ENCODE measurements at regions not wholly inside any gene's neighbourhood (a gene's known extent, or its start where the extent isn't known, plus 50 kb on each side); places are given as distances from the start of the nearest gene placed in this dataset.

GRCh38 chr3:159619341-159619885 lies 369.2 kb upstream of the IL12A start:
- Histone ChIP-seq H3K36me3 (ENCODE audit: insufficient read depth, low read length) (no peaks in the 10 kb centered on the region), H3K27me3 (ENCODE audit: insufficient read depth, low read length) (no peaks in the 10 kb centered on the region), H3K27ac (ENCODE audit: low read depth, low read length) (no peak overlapping the region), H3K4me3 (ENCODE audit: low read length in 2 of 2) (no peak overlapping the region), H3K4me1 (ENCODE audit: insufficient read depth, low read length) (no peaks in the 10 kb centered on the region), H3K9me3 (ENCODE audit: control insufficient read depth in 1 of 2, low read length in 2 of 2) (no peaks in the 10 kb centered on the region)
- no peaks in the 10 kb centered on the region for H3K36me3 Mint-ChIP-seq
- ChIA-PET CTCF (ENCODE audit: partially characterized antibody) (no interaction called here), POLR2A (ENCODE audit: partially characterized antibody) (no interaction called here)
- H3K27me3 Mint-ChIP-seq, result no peaks in the 10 kb centered on the region
- no peak for DNase-seq
- H3K4me1 Mint-ChIP-seq, result no peaks in the 10 kb centered on the region
- intact Hi-C loops (cut with micrococcal nuclease), result no loop called here
- H3K9me3 Mint-ChIP-seq, result peaks cover 0 to 5% (median 0%) of the 10 kb centered on the region in 8 donors
- no peak overlapping the region for H3K4me3 Mint-ChIP-seq
- H3K27ac Mint-ChIP-seq, result no peak overlapping the region

GRCh38 chr3:159620281-159620680 lies 368.4 kb upstream of the IL12A start:
- no peaks in the 10 kb centered on the region for H3K36me3 ChIP-seq (ENCODE audit: insufficient read depth, low read length)
- no peaks in the 10 kb centered on the region for H3K4me1 ChIP-seq (ENCODE audit: insufficient read depth, low read length)
- H3K4me3 Mint-ChIP-seq, result no peak overlapping the region
- peaks cover 0 to 5% (median 0%) of the 10 kb centered on the region in 8 donors for H3K9me3 Mint-ChIP-seq
- intact Hi-C loops (cut with micrococcal nuclease), result no loop called here
- H3K27me3 ChIP-seq (ENCODE audit: insufficient read depth, low read length), result no peaks in the 10 kb centered on the region
- H3K36me3 Mint-ChIP-seq, result no peaks in the 10 kb centered on the region
- no peak for DNase-seq
- H3K4me1 Mint-ChIP-seq, result no peaks in the 10 kb centered on the region
- no peaks in the 10 kb centered on the region for H3K9me3 ChIP-seq (ENCODE audit: control insufficient read depth in 1 of 2, low read length in 2 of 2)
- no peak overlapping the region for H3K27ac Mint-ChIP-seq
- H3K27me3 Mint-ChIP-seq, result no peaks in the 10 kb centered on the region
- H3K27ac ChIP-seq (ENCODE audit: low read depth, low read length), result no peak overlapping the region
- POLR2A ChIA-PET (ENCODE audit: partially characterized antibody), result no interaction called here
- CTCF ChIA-PET (ENCODE audit: partially characterized antibody), result no interaction called here
- H3K4me3 ChIP-seq (ENCODE audit: low read length in 2 of 2), result no peak overlapping the region

GRCh38 chr3:159620873-159621272 lies 367.8 kb upstream of the IL12A start:
- no peak for DNase-seq
- Mint-ChIP-seq H3K27ac (no peak overlapping the region), H3K36me3 (no peaks in the 10 kb centered on the region), H3K9me3 (peaks cover 0 to 5% (median under 1%) of the 10 kb centered on the region in 8 donors), H3K4me3 (no peak overlapping the region), H3K27me3 (no peaks in the 10 kb centered on the region), H3K4me1 (no peaks in the 10 kb centered on the region)
- H3K4me1 ChIP-seq (ENCODE audit: insufficient read depth, low read length), result no peaks in the 10 kb centered on the region
- H3K9me3 ChIP-seq (ENCODE audit: control insufficient read depth in 1 of 2, low read length in 2 of 2), result no peaks in the 10 kb centered on the region
- H3K4me3 ChIP-seq (ENCODE audit: low read length in 2 of 2), result no peak overlapping the region
- no peak overlapping the region for H3K27ac ChIP-seq (ENCODE audit: low read depth, low read length)
- POLR2A ChIA-PET (ENCODE audit: partially characterized antibody), result no interaction called here
- no peaks in the 10 kb centered on the region for H3K36me3 ChIP-seq (ENCODE audit: insufficient read depth, low read length)
- CTCF ChIA-PET (ENCODE audit: partially characterized antibody), result no interaction called here
- H3K27me3 ChIP-seq (ENCODE audit: insufficient read depth, low read length), result no peaks in the 10 kb centered on the region
- intact Hi-C loops (cut with micrococcal nuclease), result no loop called here

GRCh38 chr3:159624616-159625015 lies 364.0 kb upstream of the IL12A start:
- Mint-ChIP-seq H3K36me3 (no peaks in the 10 kb centered on the region), H3K9me3 (peaks cover 0 to 5% (median 2%) of the 10 kb centered on the region in 8 donors), H3K4me1 (no peaks in the 10 kb centered on the region), H3K27ac (no peak overlapping the region), H3K27me3 (peaks cover 0 to 2% of the 10 kb centered on the region in 2 donors), H3K4me3 (no peak overlapping the region)
- intact Hi-C loops (cut with micrococcal nuclease), result no loop called here
- no peaks in the 10 kb centered on the region for H3K9me3 ChIP-seq (ENCODE audit: control insufficient read depth in 1 of 2, low read length in 2 of 2)
- H3K4me1 ChIP-seq (ENCODE audit: insufficient read depth, low read length), result no peaks in the 10 kb centered on the region
- no peak for DNase-seq
- H3K36me3 ChIP-seq (ENCODE audit: insufficient read depth, low read length), result no peaks in the 10 kb centered on the region
- H3K27me3 ChIP-seq (ENCODE audit: insufficient read depth, low read length), result no peaks in the 10 kb centered on the region
- no peak overlapping the region for H3K4me3 ChIP-seq (ENCODE audit: low read length in 2 of 2)
- H3K27ac ChIP-seq (ENCODE audit: low read depth, low read length), result no peak overlapping the region
- ChIA-PET POLR2A (ENCODE audit: partially characterized antibody) (no interaction called here), CTCF (ENCODE audit: partially characterized antibody) (no interaction called here)

GRCh38 chr3:159625594-159625993 lies 363.0 kb upstream of the IL12A start:
- Mint-ChIP-seq H3K4me1 (no peaks in the 10 kb centered on the region), H3K4me3 (no peak overlapping the region), H3K9me3 (peaks cover 0 to 6% (median 3%) of the 10 kb centered on the region in 8 donors), H3K27me3 (peaks cover 0 to 2% of the 10 kb centered on the region in 2 donors), H3K36me3 (no peaks in the 10 kb centered on the region), H3K27ac (no peak overlapping the region)
- DNase-seq, result no peak
- intact Hi-C loops (cut with micrococcal nuclease), result no loop called here
- H3K36me3 ChIP-seq (ENCODE audit: insufficient read depth, low read length), result no peaks in the 10 kb centered on the region
- H3K27me3 ChIP-seq (ENCODE audit: insufficient read depth, low read length), result no peaks in the 10 kb centered on the region
- CTCF ChIA-PET (ENCODE audit: partially characterized antibody), result no interaction called here
- H3K4me1 ChIP-seq (ENCODE audit: insufficient read depth, low read length), result no peaks in the 10 kb centered on the region
- H3K9me3 ChIP-seq (ENCODE audit: control insufficient read depth in 1 of 2, low read length in 2 of 2), result no peaks in the 10 kb centered on the region
- POLR2A ChIA-PET (ENCODE audit: partially characterized antibody), result no interaction called here
- no peak overlapping the region for H3K4me3 ChIP-seq (ENCODE audit: low read length in 2 of 2)
- H3K27ac ChIP-seq (ENCODE audit: low read depth, low read length), result no peak overlapping the region

- no peaks in the 10 kb centered on the region for H3K36me3 ChIP-seq (ENCODE audit: insufficient read depth, low read length)
- no peaks in the 10 kb centered on the region for H3K36me3 Mint-ChIP-seq
- no peak overlapping the region for H3K4me3 ChIP-seq (ENCODE audit: low read length in 2 of 2)
- peaks cover 0 to 2% of the 10 kb centered on the region in 2 donors for H3K27me3 Mint-ChIP-seq
- H3K9me3 Mint-ChIP-seq, result peaks cover 0 to 6% (median 2%) of the 10 kb centered on the region in 8 donors
- H3K27ac Mint-ChIP-seq, result no peak overlapping the region
- no peaks in the 10 kb centered on the region for H3K27me3 ChIP-seq (ENCODE audit: insufficient read depth, low read length)
- H3K9me3 ChIP-seq (ENCODE audit: control insufficient read depth in 1 of 2, low read length in 2 of 2), result no peaks in the 10 kb centered on the region
- no peak overlapping the region for H3K27ac ChIP-seq (ENCODE audit: low read depth, low read length)
- intact Hi-C loops (cut with micrococcal nuclease), result no loop called here
- H3K4me1 Mint-ChIP-seq, result no peaks in the 10 kb centered on the region
- CTCF ChIA-PET (ENCODE audit: partially characterized antibody), result no interaction called here
- no peak overlapping the region for H3K4me3 Mint-ChIP-seq
- POLR2A ChIA-PET (ENCODE audit: partially characterized antibody), result no interaction called here
- no peaks in the 10 kb centered on the region for H3K4me1 ChIP-seq (ENCODE audit: insufficient read depth, low read length)
- DNase-seq, result no peak
Observed at GRCh38 chr3:159626598-159626997, 362.0 kb upstream of the IL12A start.

- H3K27me3 ChIP-seq (ENCODE audit: insufficient read depth, low read length), result no peaks in the 10 kb centered on the region
- H3K27ac Mint-ChIP-seq, result no peak overlapping the region
- H3K9me3 ChIP-seq (ENCODE audit: control insufficient read depth in 1 of 2, low read length in 2 of 2), result no peaks in the 10 kb centered on the region
- ChIA-PET CTCF (ENCODE audit: partially characterized antibody) (no interaction called here), POLR2A (ENCODE audit: partially characterized antibody) (no interaction called here)
- H3K27me3 Mint-ChIP-seq, result peaks cover 0 to 2% of the 10 kb centered on the region in 2 donors
- H3K9me3 Mint-ChIP-seq, result peaks cover 0 to 6% (median 2%) of the 10 kb centered on the region in 8 donors
- H3K4me3 Mint-ChIP-seq, result no peak overlapping the region
- no peak overlapping the region for H3K4me3 ChIP-seq (ENCODE audit: low read length in 2 of 2)
- intact Hi-C loops (cut with micrococcal nuclease), result no loop called here
- H3K36me3 Mint-ChIP-seq, result no peaks in the 10 kb centered on the region
- H3K27ac ChIP-seq (ENCODE audit: low read depth, low read length), result no peak overlapping the region
- H3K4me1 Mint-ChIP-seq, result no peaks in the 10 kb centered on the region
- H3K36me3 ChIP-seq (ENCODE audit: insufficient read depth, low read length), result no peaks in the 10 kb centered on the region
- H3K4me1 ChIP-seq (ENCODE audit: insufficient read depth, low read length), result no peaks in the 10 kb centered on the region
- DNase-seq, result no peak
Observed at GRCh38 chr3:159627229-159627628, 361.4 kb upstream of the IL12A start.

GRCh38 chr3:159627634-159628033 lies 361.0 kb upstream of the IL12A start:
- peaks cover 0 to 6% (median 2%) of the 10 kb centered on the region in 8 donors for H3K9me3 Mint-ChIP-seq
- no peaks in the 10 kb centered on the region for H3K9me3 ChIP-seq (ENCODE audit: control insufficient read depth in 1 of 2, low read length in 2 of 2)
- no peaks in the 10 kb centered on the region for H3K4me1 Mint-ChIP-seq

More at GRCh38 chr3:159627634-159628033, 361.0 kb upstream of the IL12A start:
- H3K4me3 Mint-ChIP-seq, result no peak overlapping the region
- no peaks in the 10 kb centered on the region for H3K4me1 ChIP-seq (ENCODE audit: insufficient read depth, low read length)
- H3K36me3 ChIP-seq (ENCODE audit: insufficient read depth, low read length), result no peaks in the 10 kb centered on the region
- H3K27me3 Mint-ChIP-seq, result peaks cover 0 to 2% of the 10 kb centered on the region in 2 donors
- intact Hi-C loops (cut with micrococcal nuclease), result no loop called here
- H3K27ac ChIP-seq (ENCODE audit: low read depth, low read length), result no peak overlapping the region
- no peak for DNase-seq
- no peaks in the 10 kb centered on the region for H3K27me3 ChIP-seq (ENCODE audit: insufficient read depth, low read length)
- POLR2A ChIA-PET (ENCODE audit: partially characterized antibody), result no interaction called here
- H3K4me3 ChIP-seq (ENCODE audit: low read length in 2 of 2), result no peak overlapping the region
- CTCF ChIA-PET (ENCODE audit: partially characterized antibody), result no interaction called here
- H3K36me3 Mint-ChIP-seq, result no peaks in the 10 kb centered on the region
- H3K27ac Mint-ChIP-seq, result no peak overlapping the region

Data from CD4-positive, alpha-beta memory T cell (primary cell).